OCI-LY7 (cell line): ENCODE measurements at regions not wholly inside any gene's neighbourhood (a gene's known extent, or its start where the extent isn't known, plus 50 kb on each side); places are given as distances from the start of the nearest gene placed in this dataset.

ENCODE experiments used
- BruUV-seq: library from RNA; stranded (reverse); fragments of 400-500 nt; replicated peaks from 2 replicates; lab custom pipeline; 2021; lab: Mats Ljungman, UMichigan
- CTCF ChIA-PET: fragments of 300-600 bp; sonication (Branson Sonifier 250); formaldehyde crosslinking; loops from one replicate; lab custom pipeline; 2022; ENCODE audit warnings: antibody characterized with exemption; ENCODE audit not compliant: unreplicated experiment; lab: Charles Lee
- POLR2A ChIA-PET: fragments of 300-600 bp; sonication (Branson Sonifier 250); formaldehyde crosslinking; loops from one replicate; lab custom pipeline; 2022; ENCODE audit warnings: antibody characterized with exemption; lab: Charles Lee
- DNase-seq: peaks from one replicate; pipeline ENCODE4 v3.0.0-alpha.2; 2015; ENCODE audit warnings: low spot score
- H2AFZ ChIP-seq: fragments of 200-600 bp; sonication (generic), shearing (Covaris generic); 2 replicates; pipeline ENCODE4 v1.6.1; 2014; ENCODE audit warnings: mild to moderate bottlenecking, antibody characterized with exemption, low read length, moderate library complexity
- H3K27ac ChIP-seq: fragments of 200-600 bp; sonication (generic); 2 replicates; pipeline ENCODE4 v1.5.1; 2014; ENCODE audit warnings: mixed run types, low read depth, mild to moderate bottlenecking, moderate library complexity, low read length, inconsistent platforms; ENCODE audit not compliant: poor library complexity, severe bottlenecking
- H3K36me3 ChIP-seq: fragments of 200-600 bp; sonication (generic); 2 replicates; pipeline ENCODE4 v1.6.1; 2014; ENCODE audit warnings: mild to moderate bottlenecking, antibody characterized with exemption, low read length, moderate library complexity, mixed read lengths; ENCODE audit not compliant: insufficient read depth
- H3K4me1 ChIP-seq: fragments of 200-600 bp; sonication (generic); 2 replicates; pipeline ENCODE4 v1.5.1; 2014; ENCODE audit warnings: mild to moderate bottlenecking, low read length; ENCODE audit not compliant: insufficient read depth, poor library complexity, severe bottlenecking
- H3K4me2 ChIP-seq: fragments of 200-600 bp; sonication (generic); 2 replicates; pipeline ENCODE4 v1.6.1; 2014; ENCODE audit warnings: mild to moderate bottlenecking, low read length
- H3K4me3 ChIP-seq: fragments of 200-600 bp; sonication (generic); 2 replicates; pipeline ENCODE4 v1.5.1; 2014; ENCODE audit warnings: mild to moderate bottlenecking, low read depth, low read length; ENCODE audit not compliant: poor library complexity, severe bottlenecking
- H3K79me2 ChIP-seq: fragments of 200-600 bp; sonication (generic); 2 replicates; pipeline ENCODE4 v1.6.1; 2016; ENCODE audit warnings: low read depth, mild to moderate bottlenecking, low read length, moderate library complexity, mixed read lengths; ENCODE audit not compliant: insufficient read depth
- H3K9me2 ChIP-seq: fragments of 200-600 bp; sonication (generic); 2 replicates; pipeline ENCODE4 v1.6.1; 2016; ENCODE audit warnings: mild to moderate bottlenecking, low read length, mixed read lengths; ENCODE audit not compliant: insufficient read depth
- H3K9me3 ChIP-seq: fragments of 200-600 bp; sonication (generic); 2 replicates; pipeline ENCODE4 v1.6.1; 2014; ENCODE audit warnings: mild to moderate bottlenecking, mixed run types, low read length, mixed read lengths
- H4K20me1 ChIP-seq: fragments of 200-600 bp; sonication (generic); 2 replicates; pipeline ENCODE4 v1.6.1; 2014; ENCODE audit warnings: mild to moderate bottlenecking, antibody characterized with exemption, low read length, moderate library complexity, mixed read lengths; ENCODE audit not compliant: insufficient read depth
- EZH2phosphoT487 ChIP-seq: fragments of 200-600 bp; sonication (generic); IDR thresholded peaks from 2 replicates; pipeline ENCODE4 v1.6.1; 2018; ENCODE audit warnings: low read depth, borderline replicate concordance, mild to moderate bottlenecking, mixed run types, antibody characterized with exemption, low read length, moderate library complexity, mixed read lengths
- intact Hi-C: fragments of 100-400 bp; cut with micrococcal nuclease; formaldehyde crosslinking; loops from one replicate; pipeline ENCODE4 v1.10.0; 2022; ENCODE audit not compliant: unreplicated experiment
- TF ChIP-seq, protein P1 (sequence below): fragments of 200-600 bp; sonication (generic); conservative IDR thresholded peaks from 2 replicates; pipeline ENCODE4 v1.5.1; 2014; ENCODE audit warnings: mild to moderate bottlenecking, antibody characterized with exemption, low read length, moderate library complexity, mixed read lengths

DNA sequence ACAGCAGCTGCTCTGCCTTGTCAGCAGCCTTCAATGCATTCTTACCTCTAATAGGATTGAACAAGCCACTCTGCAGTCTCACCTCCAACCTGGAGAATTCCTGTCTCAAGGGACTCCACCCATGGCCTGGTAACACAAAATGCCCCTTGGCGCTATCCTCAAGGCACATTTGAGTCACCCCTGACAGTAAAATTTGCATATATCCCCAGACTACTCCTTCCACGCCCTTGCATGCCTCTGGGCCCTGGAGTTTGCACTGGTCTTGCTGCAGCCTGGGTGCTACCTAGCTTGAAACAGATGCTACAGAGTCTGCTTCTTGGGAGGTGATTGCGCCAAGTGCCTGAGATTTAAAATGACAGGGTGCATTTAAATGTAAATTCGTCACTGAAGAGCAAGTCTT is 391.4 kb upstream of the MAF start:
- no peak overlapping the region for H3K4me2 ChIP-seq
- CTCF ChIA-PET = no interaction called here
- no peak overlapping the region for H3K27ac ChIP-seq
- no peaks in the 10 kb centered on the region for H3K4me1 ChIP-seq
- H3K36me3 ChIP-seq = no peaks in the 10 kb centered on the region
- H3K4me3 ChIP-seq = no peak overlapping the region
- intact Hi-C loops = no loop called here
- H3K9me3 ChIP-seq = no peaks in the 10 kb centered on the region
- H2AFZ ChIP-seq = no peak overlapping the region
- TF ChIP-seq EZH2phosphoT487 = no peak
- TF ChIP-seq, protein P1, sequence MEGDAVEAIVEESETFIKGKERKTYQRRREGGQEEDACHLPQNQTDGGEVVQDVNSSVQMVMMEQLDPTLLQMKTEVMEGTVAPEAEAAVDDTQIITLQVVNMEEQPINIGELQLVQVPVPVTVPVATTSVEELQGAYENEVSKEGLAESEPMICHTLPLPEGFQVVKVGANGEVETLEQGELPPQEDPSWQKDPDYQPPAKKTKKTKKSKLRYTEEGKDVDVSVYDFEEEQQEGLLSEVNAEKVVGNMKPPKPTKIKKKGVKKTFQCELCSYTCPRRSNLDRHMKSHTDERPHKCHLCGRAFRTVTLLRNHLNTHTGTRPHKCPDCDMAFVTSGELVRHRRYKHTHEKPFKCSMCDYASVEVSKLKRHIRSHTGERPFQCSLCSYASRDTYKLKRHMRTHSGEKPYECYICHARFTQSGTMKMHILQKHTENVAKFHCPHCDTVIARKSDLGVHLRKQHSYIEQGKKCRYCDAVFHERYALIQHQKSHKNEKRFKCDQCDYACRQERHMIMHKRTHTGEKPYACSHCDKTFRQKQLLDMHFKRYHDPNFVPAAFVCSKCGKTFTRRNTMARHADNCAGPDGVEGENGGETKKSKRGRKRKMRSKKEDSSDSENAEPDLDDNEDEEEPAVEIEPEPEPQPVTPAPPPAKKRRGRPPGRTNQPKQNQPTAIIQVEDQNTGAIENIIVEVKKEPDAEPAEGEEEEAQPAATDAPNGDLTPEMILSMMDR = no peak
- H3K79me2 ChIP-seq = no peaks in the 10 kb centered on the region
- no peaks in the 10 kb centered on the region for H3K9me2 ChIP-seq
- POLR2A ChIA-PET = interaction anchor here (0.6 kb wide), 1 partner anchor 1601 kb away, joined by 3 read pairs; no protein-coding TSS in a partner anchor
- DNase-seq = no peak
- H4K20me1 ChIP-seq = no peaks in the 10 kb centered on the region
- BruUV-seq = no TSS peak

DNA sequence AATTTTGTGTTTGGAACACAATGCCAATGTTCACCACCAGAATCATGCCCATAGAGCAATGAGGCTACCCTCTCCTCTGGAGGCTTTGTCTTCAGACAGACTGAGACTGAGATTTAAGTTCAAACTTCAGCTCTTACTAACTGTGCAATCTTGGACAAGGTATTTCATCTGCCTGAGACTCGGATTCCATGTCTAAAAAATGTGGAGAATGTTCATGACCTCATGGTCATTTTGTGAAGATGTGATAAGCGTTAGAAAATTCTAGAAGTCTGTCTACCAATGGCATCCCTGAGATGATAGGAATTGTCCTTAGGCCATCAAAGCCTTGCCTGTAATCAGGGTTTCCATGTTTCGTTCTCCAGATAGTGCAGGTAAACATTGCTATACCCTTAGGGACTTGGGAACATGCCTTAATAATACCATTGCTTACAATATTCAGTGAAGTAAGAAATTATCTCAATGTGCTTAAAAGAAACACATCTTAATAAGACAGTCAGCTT is 388.2 kb upstream of the MAF start:
- Histone ChIP-seq H3K79me2 (no peaks in the 10 kb centered on the region), H3K36me3 (no peaks in the 10 kb centered on the region), H3K9me2 (no peaks in the 10 kb centered on the region), H3K9me3 (no peaks in the 10 kb centered on the region), H3K4me2 (no peak overlapping the region), H4K20me1 (no peaks in the 10 kb centered on the region), H3K27ac (no peak overlapping the region), H2AFZ (no peak overlapping the region), H3K4me1 (no peaks in the 10 kb centered on the region), H3K4me3 (no peak overlapping the region)
- intact Hi-C loops = no loop called here
- DNase-seq = no peak
- TF ChIP-seq, protein P1 = no peak
- no peak for TF ChIP-seq EZH2phosphoT487
- CTCF ChIA-PET = no interaction called here
- POLR2A ChIA-PET = no interaction called here
- no TSS peak for BruUV-seq

DNA sequence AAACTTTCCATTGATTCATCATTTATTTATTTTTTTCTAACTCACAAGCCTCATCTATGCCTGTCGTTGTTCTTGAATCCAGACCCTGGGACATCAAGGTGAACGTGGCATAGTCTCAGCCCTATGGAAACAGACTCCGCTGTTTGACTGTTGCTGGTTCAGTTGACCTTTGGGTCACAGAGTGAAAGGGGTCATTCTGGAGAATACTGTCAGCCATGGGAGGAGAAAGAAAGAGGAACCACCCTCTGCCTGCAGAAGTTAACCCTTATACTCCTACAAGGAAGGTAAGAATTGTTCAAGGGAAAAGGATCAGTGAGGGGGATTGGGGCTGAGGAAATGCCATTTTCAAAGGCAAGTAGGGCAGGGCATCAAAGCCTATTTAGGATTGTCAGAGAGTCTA is 387.6 kb upstream of the MAF start:
- POLR2A ChIA-PET = no interaction called here
- intact Hi-C loops = no loop called here

More for the DNA sequence above, 387.6 kb upstream of the MAF start:
- no peak overlapping the region for H3K27ac ChIP-seq
- TF ChIP-seq, protein P1 = no peak
- no peak for TF ChIP-seq EZH2phosphoT487
- no peaks in the 10 kb centered on the region for H3K36me3 ChIP-seq
- no peak overlapping the region for H2AFZ ChIP-seq
- CTCF ChIA-PET = no interaction called here
- BruUV-seq = no TSS peak
- no peaks in the 10 kb centered on the region for H3K4me1 ChIP-seq
- H4K20me1 ChIP-seq = no peaks in the 10 kb centered on the region
- H3K4me2 ChIP-seq = no peak overlapping the region
- H3K4me3 ChIP-seq = no peak overlapping the region
- H3K9me3 ChIP-seq = no peaks in the 10 kb centered on the region
- H3K79me2 ChIP-seq = no peaks in the 10 kb centered on the region
- no peaks in the 10 kb centered on the region for H3K9me2 ChIP-seq
- DNase-seq = no peak
